T1000 (cell line): ENCODE measurements at regions not wholly inside any gene's neighbourhood (a gene's known extent, or its start where the extent isn't known, plus 50 kb on each side); places are given as distances from the start of the nearest gene placed in this dataset.

Experiments
- DNase-seq: peaks from one replicate; lab custom pipeline; 2025; ENCODE audit warnings: mixed read lengths; lab: John Stamatoyannopoulos, UW

- no peak for DNase-seq
These were observed 1525.7 kb upstream of the TENM3 start for GRCh38 chr4:180717451-180718033.

GRCh38 chr4:180721356-180721755, 1521.8 kb upstream of the TENM3 start:
- DNase-seq: no peak

- no peak for DNase-seq
These were observed 1516.6 kb upstream of the TENM3 start for GRCh38 chr4:180726611-180727010.

GRCh38 chr4:180727478-180727877, 1515.7 kb upstream of the TENM3 start:
- DNase-seq: no peak

GRCh38 chr4:180734753-180735432, 1508.3 kb upstream of the TENM3 start:
- DNase-seq: no peak

GRCh38 chr4:180741703-180742102, 1501.5 kb upstream of the TENM3 start:
- DNase-seq: no peak

GRCh38 chr4:180745019-180745418, 1498.2 kb upstream of the TENM3 start:
- no peak for DNase-seq

- no peak for DNase-seq
These were observed 1492.2 kb upstream of the TENM3 start for GRCh38 chr4:180751009-180751408.

GRCh38 chr4:180757927-180758326, 1485.3 kb upstream of the TENM3 start:
- no peak for DNase-seq

GRCh38 chr4:180766045-180766444, 1477.2 kb upstream of the TENM3 start:
- no peak for DNase-seq

GRCh38 chr4:180766944-180767729, 1476.1 kb upstream of the TENM3 start:
- no peak for DNase-seq

- DNase-seq: no peak
These were observed 1474.6 kb upstream of the TENM3 start for GRCh38 chr4:180768610-180769009.

GRCh38 chr4:180769791-180770190, 1473.4 kb upstream of the TENM3 start:
- DNase-seq: no peak

- no peak for DNase-seq
These were observed 1472.9 kb upstream of the TENM3 start for GRCh38 chr4:180770265-180770664.

- DNase-seq: no peak
These were observed 1458.3 kb upstream of the TENM3 start for GRCh38 chr4:180784940-180785339.

GRCh38 chr4:180788729-180789128, 1454.5 kb upstream of the TENM3 start:
- DNase-seq: no peak

- no peak for DNase-seq
These were observed 1453.3 kb upstream of the TENM3 start for GRCh38 chr4:180789929-180790328.

GRCh38 chr4:180790471-180790870, 1452.7 kb upstream of the TENM3 start:
- no peak for DNase-seq

GRCh38 chr4:180792541-180792940, 1450.7 kb upstream of the TENM3 start:
- no peak for DNase-seq

GRCh38 chr4:180794333-180794732, 1448.9 kb upstream of the TENM3 start:
- DNase-seq: no peak

GRCh38 chr4:180798036-180798577, 1445.1 kb upstream of the TENM3 start:
- DNase-seq: no peak

GRCh38 chr4:180799798-180800197, 1443.4 kb upstream of the TENM3 start:
- no peak for DNase-seq

GRCh38 chr4:180805101-180805500, 1438.1 kb upstream of the TENM3 start:
- no peak for DNase-seq
